GM19324 (cell line): ENCODE measurements at regions not wholly inside any gene's neighbourhood (a gene's known extent, or its start where the extent isn't known, plus 50 kb on each side); places are given as distances from the start of the nearest gene placed in this dataset.

Experiments
- ATAC-seq: cut with Tn5 transposase; IDR thresholded peaks from one replicate; pipeline ENCODE4 v1.9.1; 2021; ENCODE audit warnings: mild to moderate bottlenecking, moderate library complexity; ENCODE audit not compliant: unreplicated experiment, low FRiP score

- no peak for ATAC-seq
These were observed 190.8 kb downstream of the ATP23 start for GRCh38 chr12:58131986-58132755.

DNA sequence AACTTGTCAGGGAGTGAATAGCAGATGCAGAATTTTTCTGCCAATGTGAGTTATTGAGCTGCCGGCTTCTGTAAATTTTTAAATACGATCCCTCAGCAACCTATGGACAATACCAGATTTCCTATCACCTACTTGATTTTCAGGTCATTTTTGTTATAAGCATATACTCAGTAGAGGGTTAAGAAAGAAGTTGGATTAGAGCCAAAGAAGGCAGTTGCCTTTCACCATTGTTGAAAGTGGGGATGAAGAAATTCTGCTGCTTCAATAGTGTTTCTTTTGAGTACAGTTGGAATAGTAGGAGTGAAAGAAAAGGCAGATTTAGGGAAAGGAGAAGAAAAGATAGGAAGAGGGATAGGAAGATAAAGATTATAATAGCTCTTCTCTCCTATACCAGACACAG lies 197.1 kb downstream of the ATP23 start:
- ATAC-seq, result no peak

DNA sequence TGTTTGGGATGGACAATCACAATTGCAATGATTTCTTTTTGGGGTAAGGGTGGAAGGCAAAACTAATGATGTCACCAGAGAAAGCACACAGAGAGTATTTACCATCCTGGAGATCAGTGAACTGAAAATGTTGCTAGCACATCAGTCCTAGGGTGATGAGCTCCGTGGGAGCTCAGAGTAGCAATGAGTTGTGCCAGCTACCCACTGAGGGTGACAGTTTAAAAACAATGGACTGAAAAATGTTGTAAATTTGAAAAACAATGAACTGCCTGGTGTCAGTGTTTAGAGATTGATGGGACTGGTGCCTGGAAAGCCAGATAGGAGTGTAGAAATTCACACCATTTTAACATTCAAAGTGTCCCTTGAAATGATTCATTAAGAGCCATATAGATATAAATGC lies 198.5 kb downstream of the ATP23 start:
- no peak for ATAC-seq

GRCh38 chr12:58140395-58140794 lies 199.0 kb downstream of the ATP23 start:
- no peak for ATAC-seq

GRCh38 chr12:58142991-58143390 lies 201.6 kb downstream of the ATP23 start:
- no peak for ATAC-seq

DNA sequence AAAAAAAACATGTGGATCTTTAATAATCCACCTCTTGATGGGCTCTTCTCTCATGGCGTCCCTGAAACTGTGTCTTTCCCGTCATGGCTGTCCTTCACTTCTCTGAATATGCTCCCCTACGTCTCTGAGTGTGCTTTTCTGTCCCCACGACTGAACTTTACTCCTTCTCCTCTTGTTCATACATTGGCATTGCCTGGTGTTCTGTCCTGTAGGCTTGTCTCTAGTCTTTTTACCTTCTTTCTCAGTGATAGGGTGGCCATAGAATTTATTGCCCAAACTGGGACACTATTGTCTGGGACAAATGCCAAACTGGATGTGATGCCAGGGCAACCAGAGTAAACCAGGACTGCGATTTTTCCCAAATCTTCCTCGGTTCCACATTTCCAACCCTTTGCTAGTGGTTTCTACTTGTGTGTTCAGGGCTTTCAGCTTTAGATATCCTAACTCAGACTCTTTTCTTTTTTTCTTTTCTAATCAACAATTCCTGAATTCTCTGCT lies 202.2 kb downstream of the ATP23 start:
- ATAC-seq, result no peak

DNA sequence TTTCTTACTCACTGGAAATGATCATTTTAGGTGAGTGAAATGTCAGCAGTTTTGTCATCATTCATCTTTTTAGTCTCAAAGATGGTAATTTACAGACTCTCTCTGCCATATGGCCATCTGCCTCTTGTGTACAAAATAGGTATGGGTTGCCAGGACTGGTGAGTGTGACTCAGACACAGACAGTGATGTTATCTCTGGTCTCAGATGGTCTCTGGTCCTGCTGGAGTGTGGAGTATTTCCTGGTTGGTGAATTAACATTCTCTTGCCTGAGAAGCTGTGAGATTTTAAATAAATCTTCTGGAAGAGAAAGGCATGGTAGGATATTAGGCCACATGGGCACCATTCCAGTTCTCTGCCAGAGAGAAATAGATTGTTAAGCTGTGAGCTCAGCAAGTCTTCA lies 207.0 kb downstream of the ATP23 start:
- no peak for ATAC-seq

DNA sequence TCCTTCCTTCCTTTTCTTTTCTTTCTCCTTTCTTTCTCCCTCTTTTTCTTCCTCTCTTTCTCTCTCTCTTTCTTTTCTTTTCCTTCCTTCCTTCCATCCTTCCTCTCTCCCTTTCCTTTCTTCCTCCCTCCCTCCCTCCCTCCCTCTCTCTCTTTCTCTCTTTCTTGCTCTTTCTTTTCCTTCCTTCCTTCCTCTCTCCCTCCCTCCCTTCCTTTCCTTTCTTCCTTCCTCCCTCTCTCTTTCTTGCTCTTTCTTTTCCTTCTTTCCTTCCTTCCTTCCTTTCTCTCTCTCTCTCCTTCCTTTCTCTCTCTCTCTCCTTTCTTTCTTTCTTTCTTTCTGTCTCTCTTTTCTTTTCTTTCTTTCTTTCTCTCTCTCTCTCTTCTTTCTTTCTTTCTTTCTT lies 207.6 kb downstream of the ATP23 start:
- ATAC-seq, result no peak

GRCh38 chr12:58154359-58154758 lies 213.0 kb downstream of the ATP23 start:
- no peak for ATAC-seq

GRCh38 chr12:58156697-58157096 lies 215.3 kb downstream of the ATP23 start:
- ATAC-seq, result no peak

- no peak for ATAC-seq
These were observed 218.6 kb downstream of the ATP23 start for GRCh38 chr12:58159941-58160340.

DNA sequence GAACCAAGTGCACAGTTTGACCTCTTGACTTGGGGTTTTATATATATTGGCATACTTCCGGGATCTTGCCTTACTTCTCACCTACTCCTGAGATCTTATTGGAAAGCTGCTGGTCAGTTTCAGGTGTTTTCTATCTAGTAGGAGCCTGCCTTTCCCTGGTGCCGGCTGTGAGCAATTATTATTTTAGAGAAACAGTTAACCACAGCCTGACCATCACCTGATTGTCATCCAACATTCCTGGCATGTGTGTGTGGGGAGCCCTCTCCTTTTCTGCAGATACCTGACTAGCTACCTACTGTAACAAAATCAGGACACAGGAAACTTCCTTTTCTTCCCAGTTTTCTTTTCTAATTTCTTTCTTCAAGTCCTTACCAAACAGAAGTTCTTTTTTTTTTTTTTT lies 220.4 kb downstream of the ATP23 start:
- ATAC-seq, result no peak

DNA sequence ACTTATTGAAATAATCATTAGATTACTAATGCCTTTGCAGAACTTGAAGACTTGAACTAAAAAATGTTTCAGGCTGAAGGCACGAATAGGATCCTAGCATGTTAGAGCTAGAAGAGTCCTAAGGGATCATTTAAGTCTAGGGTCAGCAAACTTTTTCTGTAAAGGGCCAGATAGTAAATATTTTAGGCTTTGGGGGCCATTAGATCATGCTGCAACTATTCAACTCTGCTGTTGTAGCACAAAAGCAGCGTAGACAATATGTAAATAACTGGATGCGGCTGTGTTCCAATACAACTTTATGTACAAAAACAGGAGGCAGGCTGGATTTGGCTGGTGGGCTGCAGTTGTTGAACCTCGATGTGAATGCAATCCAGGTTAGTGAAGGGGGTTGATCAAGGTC lies 221.7 kb downstream of the ATP23 start:
- ATAC-seq, result no peak

GRCh38 chr12:58166643-58167042 lies 225.3 kb downstream of the ATP23 start:
- ATAC-seq, result no peak

GRCh38 chr12:58167622-58168021 lies 226.3 kb downstream of the ATP23 start:
- no peak for ATAC-seq

- no peak for ATAC-seq
These were observed 228.5 kb downstream of the ATP23 start for GRCh38 chr12:58169826-58170225.

DNA sequence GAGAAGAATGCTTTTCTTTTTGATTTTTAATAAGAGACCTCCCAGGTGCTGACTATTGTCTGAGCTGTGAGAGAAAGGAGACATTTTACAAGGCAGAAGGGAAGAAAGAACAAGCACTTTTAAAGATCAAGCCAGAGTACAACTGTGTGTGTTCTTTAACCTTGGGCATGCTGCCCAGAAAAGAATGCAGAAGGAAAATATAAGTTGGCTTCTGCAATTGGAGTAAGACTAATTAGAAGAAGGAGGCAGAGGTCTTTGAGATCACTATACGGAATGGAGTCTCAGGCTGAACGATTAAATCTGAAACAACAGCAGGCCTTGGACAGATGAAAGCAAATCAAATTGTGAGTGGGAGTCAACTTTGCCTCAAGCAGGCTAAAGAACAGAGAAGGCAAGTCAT lies 230.5 kb downstream of the ATP23 start:
- no peak for ATAC-seq

DNA sequence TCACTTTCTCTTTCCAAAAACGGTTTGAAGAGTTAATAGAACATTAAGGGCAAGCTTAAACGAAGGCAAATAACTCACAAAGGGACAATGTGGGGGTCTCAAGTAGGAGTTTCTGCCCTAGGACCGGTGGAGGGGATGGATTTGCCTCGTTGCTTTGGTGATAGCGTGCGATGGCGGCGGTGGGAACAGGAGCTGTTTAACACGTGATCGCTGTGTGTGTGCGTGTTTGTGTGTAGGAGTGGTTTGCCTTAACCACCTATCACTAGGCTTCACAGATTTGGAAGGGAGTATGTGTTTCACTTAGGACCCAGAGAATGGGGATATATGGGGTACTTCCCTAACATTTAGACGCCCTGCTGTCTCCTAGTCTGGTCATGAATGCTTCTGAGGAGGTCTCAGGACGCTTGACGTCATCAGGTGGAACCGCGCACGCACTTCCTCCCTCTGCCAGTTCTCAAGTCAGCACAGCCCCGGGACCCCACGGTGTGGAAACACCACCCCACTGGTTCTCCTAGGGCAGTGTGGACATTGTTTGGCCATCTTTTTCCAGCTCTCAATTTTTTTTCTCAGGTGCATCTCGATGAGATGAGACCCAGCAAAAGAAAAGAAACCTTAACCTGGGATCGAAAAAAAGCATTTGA lies 231.2 kb downstream of the ATP23 start:
- ATAC-seq, result no peak

DNA sequence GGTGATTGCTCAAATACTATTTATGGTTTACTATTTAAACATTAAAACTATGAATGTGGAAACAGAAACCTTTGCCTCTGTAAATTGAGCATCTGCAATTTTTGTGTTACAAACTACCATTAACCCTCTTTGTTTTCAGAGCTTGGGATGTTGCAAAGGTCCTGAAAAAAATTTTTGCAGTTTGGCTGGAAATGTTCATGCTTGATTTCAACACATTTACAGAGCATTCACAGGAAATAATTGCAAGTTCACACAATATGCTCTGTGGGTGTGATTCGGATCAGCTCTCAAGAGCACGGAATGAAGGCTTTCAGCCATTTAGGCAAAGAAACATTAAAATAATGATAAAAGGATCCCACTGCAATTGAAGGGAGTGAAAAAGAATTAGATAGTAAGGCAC lies 232.9 kb downstream of the ATP23 start:
- ATAC-seq, result no peak

DNA sequence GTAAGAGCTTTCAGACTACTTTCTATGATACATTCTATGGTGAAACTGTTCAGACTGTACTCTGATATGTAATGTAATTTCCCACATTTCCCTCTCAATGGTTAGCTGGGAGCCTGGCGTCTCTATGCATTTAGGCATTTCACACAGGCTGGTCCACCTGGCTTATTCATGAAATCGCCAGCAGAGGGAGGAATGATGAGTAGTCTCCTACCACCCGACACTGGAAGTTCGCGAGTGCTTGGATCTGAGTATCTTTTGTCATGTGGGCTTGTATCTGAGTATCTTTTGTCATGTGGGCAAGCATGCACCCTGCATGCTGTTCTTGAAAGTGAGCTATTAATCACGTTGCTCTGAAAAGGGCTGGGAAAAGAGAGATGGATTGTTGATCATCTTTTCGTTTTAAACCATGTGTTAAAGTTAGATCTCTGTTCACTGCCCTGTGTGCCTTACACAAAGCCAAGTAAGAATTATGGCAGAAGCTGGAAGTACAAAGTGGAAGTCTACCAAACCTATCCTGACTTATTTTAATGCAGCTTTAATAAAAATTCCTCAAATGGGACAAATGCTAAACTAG lies 235.0 kb downstream of the ATP23 start:
- ATAC-seq, result peak; percentile 67

- ATAC-seq, result no peak
These were observed 236.0 kb downstream of the ATP23 start for GRCh38 chr12:58177366-58177765.

- ATAC-seq, result no peak
These were observed 242.8 kb downstream of the ATP23 start for GRCh38 chr12:58184212-58184611.
